Tibial nerve (tissue), 4 donors: ENCODE measurements at regions not wholly inside any gene's neighbourhood (a gene's known extent, or its start where the extent isn't known, plus 50 kb on each side); places are given as distances from the start of the nearest gene placed in this dataset.

ENCODE experiments used
- EP300 ChIP-seq, 2 donors: sonication (generic); formaldehyde crosslinking; IDR thresholded peaks; one replicate each; pipeline ENCODE4 v1.6.1; 2017; ENCODE audit warnings: antibody characterized with exemption in 2 of 2, mild to moderate bottlenecking in 1 of 2
- TF ChIP-seq, protein P1 (sequence below), 5 experiments: fragments of 200-600 bp in 3 of 5; fragments of 450-650 bp in 2 of 5; sonication (generic) in 3 of 5; IDR thresholded peaks; one replicate each; pipeline ENCODE4 v1.5.1; 2016 to 2019; ENCODE audit warnings: antibody characterized with exemption in 5 of 5, mild to moderate bottlenecking in 3 of 5, moderate library complexity in 2 of 5

DNA sequence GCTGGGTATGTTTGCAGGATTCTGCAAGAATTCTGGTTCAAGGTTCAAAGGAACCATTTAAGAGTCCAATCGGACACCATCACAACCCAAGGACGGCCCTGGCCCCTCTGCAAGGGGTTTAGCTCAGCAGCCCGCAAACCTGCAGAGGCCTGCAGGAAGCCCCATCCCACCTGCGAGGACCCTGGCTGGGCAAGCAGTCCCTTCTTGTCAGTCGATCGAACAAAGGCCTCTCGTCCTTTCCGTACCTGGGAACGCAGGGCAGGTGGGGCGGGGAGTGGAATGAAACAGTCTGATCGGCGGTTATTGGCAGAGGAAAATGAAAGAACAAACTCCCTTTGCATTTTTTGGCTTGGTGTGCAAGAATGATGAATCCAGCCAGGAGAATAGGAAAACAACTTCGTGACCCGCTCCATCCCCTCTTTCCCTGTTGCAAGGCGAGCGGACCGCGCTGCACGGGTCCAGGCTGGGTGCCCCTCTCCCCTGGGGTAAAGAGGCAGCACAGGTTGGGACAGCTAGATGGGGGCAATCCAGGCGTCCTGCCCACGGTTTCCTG is 73.7 kb downstream of the INSIG1 start:
- TF ChIP-seq, protein P1, sequence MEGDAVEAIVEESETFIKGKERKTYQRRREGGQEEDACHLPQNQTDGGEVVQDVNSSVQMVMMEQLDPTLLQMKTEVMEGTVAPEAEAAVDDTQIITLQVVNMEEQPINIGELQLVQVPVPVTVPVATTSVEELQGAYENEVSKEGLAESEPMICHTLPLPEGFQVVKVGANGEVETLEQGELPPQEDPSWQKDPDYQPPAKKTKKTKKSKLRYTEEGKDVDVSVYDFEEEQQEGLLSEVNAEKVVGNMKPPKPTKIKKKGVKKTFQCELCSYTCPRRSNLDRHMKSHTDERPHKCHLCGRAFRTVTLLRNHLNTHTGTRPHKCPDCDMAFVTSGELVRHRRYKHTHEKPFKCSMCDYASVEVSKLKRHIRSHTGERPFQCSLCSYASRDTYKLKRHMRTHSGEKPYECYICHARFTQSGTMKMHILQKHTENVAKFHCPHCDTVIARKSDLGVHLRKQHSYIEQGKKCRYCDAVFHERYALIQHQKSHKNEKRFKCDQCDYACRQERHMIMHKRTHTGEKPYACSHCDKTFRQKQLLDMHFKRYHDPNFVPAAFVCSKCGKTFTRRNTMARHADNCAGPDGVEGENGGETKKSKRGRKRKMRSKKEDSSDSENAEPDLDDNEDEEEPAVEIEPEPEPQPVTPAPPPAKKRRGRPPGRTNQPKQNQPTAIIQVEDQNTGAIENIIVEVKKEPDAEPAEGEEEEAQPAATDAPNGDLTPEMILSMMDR (IDR thresholded peaks at IDR 0.05), result no peak
- no peak for TF ChIP-seq EP300 (IDR thresholded peaks at IDR 0.05)
